Astrocyte (in vitro differentiated cells and primary cell): ENCODE measurements at regions not wholly inside any gene's neighbourhood (a gene's known extent, or its start where the extent isn't known, plus 50 kb on each side); places are given as distances from the start of the nearest gene placed in this dataset.

Experiments used
- DNase-seq: peaks from one replicate; pipeline ENCODE4 v3.0.0-alpha.2; 2010; ENCODE audit warnings: low read depth
- FAIRE-seq: peaks from 2 replicates; lab custom pipeline; 2011; peaks lifted over from hg19 to GRCh38; lab: Jason Lieb, UNC
- H2AFZ ChIP-seq: 2 replicates; pipeline ENCODE4 v1.6.0; 2012; ENCODE audit warnings: low read depth, low read length, inconsistent platforms
- H3K27ac ChIP-seq: 2 replicates; pipeline ENCODE4 v1.5.1; 2011; ENCODE audit warnings: low read depth, low read length, inconsistent platforms
- H3K27me3 ChIP-seq: 2 replicates; pipeline ENCODE4 v1.6.0; 2011; ENCODE audit warnings: low read length, inconsistent platforms; ENCODE audit not compliant: insufficient read depth
- H3K36me3 ChIP-seq: 2 replicates; pipeline ENCODE4 v1.5.1; 2011; ENCODE audit warnings: low read length, inconsistent platforms; ENCODE audit not compliant: insufficient read depth
- H3K4me1 ChIP-seq: 2 replicates; pipeline ENCODE4 v1.5.1; 2011; ENCODE audit warnings: low read length, inconsistent platforms; ENCODE audit not compliant: insufficient read depth
- H3K4me2 ChIP-seq: 2 replicates; pipeline ENCODE4 v1.6.0; 2012; ENCODE audit warnings: low read length, inconsistent platforms
- H3K4me3 ChIP-seq: 2 replicates; pipeline ENCODE4 v1.5.1; 2011; ENCODE audit warnings: low read depth, mild to moderate bottlenecking, low read length, inconsistent platforms; ENCODE audit not compliant: insufficient read depth
- H3K79me2 ChIP-seq: 2 replicates; pipeline ENCODE4 v1.6.0; 2012; ENCODE audit warnings: mild to moderate bottlenecking, low read length, inconsistent platforms; ENCODE audit not compliant: insufficient read depth
- H3K9ac ChIP-seq: 2 replicates; pipeline ENCODE4 v1.6.0; 2012; ENCODE audit warnings: mild to moderate bottlenecking, low read length, inconsistent platforms
- H3K9me3 ChIP-seq: 2 replicates; pipeline ENCODE4 v1.5.1; 2012; ENCODE audit warnings: low read depth, mild to moderate bottlenecking, low read length, inconsistent platforms; ENCODE audit not compliant: insufficient read depth
- H4K20me1 ChIP-seq: 2 replicates; pipeline ENCODE4 v1.6.0; 2012; ENCODE audit warnings: low read length, inconsistent platforms; ENCODE audit not compliant: insufficient read depth
- H3K27ac Mint-ChIP-seq: one replicate; pipeline ENCODE4 v1.8.0; 2021; ENCODE audit warnings: mild to moderate bottlenecking, mixed read lengths; ENCODE audit not compliant: unreplicated experiment
- H3K27me3 Mint-ChIP-seq: one replicate; pipeline ENCODE4 v1.8.0; 2021; ENCODE audit warnings: low read depth, mixed read lengths; ENCODE audit not compliant: unreplicated experiment
- H3K36me3 Mint-ChIP-seq: one replicate; pipeline ENCODE4 v1.8.0; 2021; ENCODE audit warnings: low read depth, mixed read lengths; ENCODE audit not compliant: unreplicated experiment
- H3K4me1 Mint-ChIP-seq: one replicate; pipeline ENCODE4 v1.8.0; 2021; ENCODE audit warnings: low read depth, mixed read lengths; ENCODE audit not compliant: unreplicated experiment
- H3K4me3 Mint-ChIP-seq: one replicate; pipeline ENCODE4 v1.8.0; 2021; ENCODE audit warnings: mild to moderate bottlenecking, moderate library complexity, mixed read lengths; ENCODE audit not compliant: unreplicated experiment
- H3K9me3 Mint-ChIP-seq: one replicate; pipeline ENCODE4 v1.8.0; 2021; ENCODE audit warnings: mild to moderate bottlenecking, mixed read lengths; ENCODE audit not compliant: unreplicated experiment
- CTCF ChIP-seq: IDR thresholded peaks from 2 replicates; pipeline ENCODE4 v1.5.1; 2011; ENCODE audit warnings: low read depth, mild to moderate bottlenecking, inconsistent platforms, low read length, moderate library complexity; ENCODE audit not compliant: insufficient read depth
- EZH2 ChIP-seq: IDR thresholded peaks from 2 replicates; pipeline ENCODE4 v1.6.1; 2012; ENCODE audit warnings: mild to moderate bottlenecking, low read length, inconsistent platforms; ENCODE audit not compliant: insufficient read depth

GRCh38 chr10:107299606-107300005, 135.1 kb upstream of the SORCS1 start:
- Histone ChIP-seq H3K4me1 (no peaks in the 10 kb centered on the region), H3K27me3 (no peaks in the 10 kb centered on the region), H3K9ac (no peak overlapping the region), H3K27ac (no peak overlapping the region), H3K79me2 (no peaks in the 10 kb centered on the region), H3K9me3 (no peaks in the 10 kb centered on the region), H3K4me3 (no peak overlapping the region), H4K20me1 (no peaks in the 10 kb centered on the region), H2AFZ (no peak overlapping the region), H3K4me2 (no peak overlapping the region), H3K36me3 (no peaks in the 10 kb centered on the region)
- FAIRE-seq (no peak), DNase-seq (no peak)
- peaks cover 7% of the 10 kb centered on the region for H3K27me3 Mint-ChIP-seq
- no peaks in the 10 kb centered on the region for H3K36me3 Mint-ChIP-seq
- H3K9me3 Mint-ChIP-seq = no peaks in the 10 kb centered on the region
- H3K4me1 Mint-ChIP-seq = no peaks in the 10 kb centered on the region
- H3K4me3 Mint-ChIP-seq = no peak overlapping the region
- no peak overlapping the region for H3K27ac Mint-ChIP-seq
- TF ChIP-seq EZH2 = no peak
- TF ChIP-seq CTCF = no peak

DNA sequence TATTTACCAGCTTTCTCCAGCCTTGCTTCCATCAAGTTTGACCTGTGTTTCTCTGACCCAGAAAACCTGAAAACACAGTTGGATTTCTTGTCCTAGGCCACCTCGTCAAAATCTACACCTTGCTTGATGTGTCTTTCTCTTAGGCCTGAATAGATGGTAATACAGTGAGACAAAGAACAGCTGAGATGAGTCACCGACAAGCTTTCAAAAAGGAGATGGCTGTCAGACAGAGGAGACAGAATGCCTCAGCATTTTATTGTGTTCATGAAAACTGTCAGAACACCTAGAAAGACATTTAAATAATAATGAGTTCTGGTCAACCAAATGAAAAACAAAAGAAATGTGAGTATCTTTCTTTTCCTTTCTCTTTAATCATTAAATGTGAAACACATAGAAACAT, 119.7 kb upstream of the SORCS1 start:
- H3K4me1 ChIP-seq = no peaks in the 10 kb centered on the region

More for the DNA sequence above, 119.7 kb upstream of the SORCS1 start:
- Mint-ChIP-seq H3K27me3 (no peaks in the 10 kb centered on the region), H3K4me1 (no peaks in the 10 kb centered on the region), H3K36me3 (no peaks in the 10 kb centered on the region), H3K4me3 (no peak overlapping the region), H3K27ac (no peak overlapping the region), H3K9me3 (peaks cover 6% of the 10 kb centered on the region)
- no peak for DNase-seq
- no peak for TF ChIP-seq EZH2
- no peak for TF ChIP-seq CTCF
- H3K4me3 ChIP-seq = no peak overlapping the region
- H3K79me2 ChIP-seq = no peaks in the 10 kb centered on the region
- FAIRE-seq = no peak
- no peak overlapping the region for H3K9ac ChIP-seq
- H3K4me2 ChIP-seq = no peak overlapping the region
- H3K9me3 ChIP-seq = no peaks in the 10 kb centered on the region
- H3K27me3 ChIP-seq = no peaks in the 10 kb centered on the region
- H3K36me3 ChIP-seq = no peaks in the 10 kb centered on the region
- H3K27ac ChIP-seq = no peak overlapping the region
- no peak overlapping the region for H2AFZ ChIP-seq
- no peaks in the 10 kb centered on the region for H4K20me1 ChIP-seq
